HG03095 (cell line): ENCODE measurements at regions not wholly inside any gene's neighbourhood (a gene's known extent, or its start where the extent isn't known, plus 50 kb on each side); places are given as distances from the start of the nearest gene placed in this dataset.
"Not testable (repeated sequence)": the region's sequence is repeated elsewhere in the genome, so short reads cannot be mapped to it uniquely, and the experiment has no call there.

Experiments used
- ATAC-seq: cut with Tn5 transposase; IDR thresholded peaks from one replicate; pipeline ENCODE4 v1.9.1; 2021; ENCODE audit warnings: moderate library complexity; ENCODE audit not compliant: unreplicated experiment

GRCh38 chr14:61602003-61602732 lies 93.1 kb upstream of the HIF1A start:
- no peak for ATAC-seq

GRCh38 chr14:61602733-61603077 lies 92.6 kb upstream of the HIF1A start:
- no peak for ATAC-seq

- ATAC-seq = no peak
Measured at GRCh38 chr14:61603736-61604135, 91.6 kb upstream of the HIF1A start.

GRCh38 chr14:61607570-61608244 lies 87.6 kb upstream of the HIF1A start:
- no peak for ATAC-seq

- ATAC-seq = no peak
Measured at GRCh38 chr14:61608245-61609165, 86.8 kb upstream of the HIF1A start.

- ATAC-seq = no peak
Measured at GRCh38 chr14:61609191-61609843, 86.0 kb upstream of the HIF1A start.

GRCh38 chr14:61609884-61610283 lies 85.4 kb upstream of the HIF1A start:
- ATAC-seq = no peak

- no peak for ATAC-seq
Measured at GRCh38 chr14:61610900-61611299, 84.4 kb upstream of the HIF1A start.

- ATAC-seq = no peak
Measured at GRCh38 chr14:61611880-61612630, 83.3 kb upstream of the HIF1A start.

- ATAC-seq = not testable (repeated sequence)
Measured at GRCh38 chr14:61613006-61613405, 82.3 kb upstream of the HIF1A start.

- ATAC-seq = no peak
Measured at GRCh38 chr14:61614693-61615092, 80.6 kb upstream of the HIF1A start.

- no peak for ATAC-seq
Measured at GRCh38 chr14:61615743-61616523, 79.4 kb upstream of the HIF1A start.

GRCh38 chr14:61616524-61617185 lies 78.7 kb upstream of the HIF1A start:
- ATAC-seq = no peak

GRCh38 chr14:61618448-61618847 lies 76.9 kb upstream of the HIF1A start:
- no peak for ATAC-seq

- no peak for ATAC-seq
Measured at GRCh38 chr14:61619494-61619893, 75.8 kb upstream of the HIF1A start.

GRCh38 chr14:61620130-61620946 lies 75.0 kb upstream of the HIF1A start:
- peak; percentile 65 for ATAC-seq

- no peak for ATAC-seq
Measured at GRCh38 chr14:61621444-61621843, 73.9 kb upstream of the HIF1A start.

- ATAC-seq = no peak
Measured at GRCh38 chr14:61622051-61622450, 73.3 kb upstream of the HIF1A start.
